Neuronal stem cell (in vitro differentiated cells): ENCODE measurements at regions not wholly inside any gene's neighbourhood (a gene's known extent, or its start where the extent isn't known, plus 50 kb on each side); places are given as distances from the start of the nearest gene placed in this dataset.

Experiments
- DNase-seq: peaks from one replicate; pipeline ENCODE4 v3.0.0-alpha.2; 2013; ENCODE audit warnings: low spot score
- H2AFZ ChIP-seq: one replicate; pipeline ENCODE4 v1.6.1; 2013; ENCODE audit warnings: mild to moderate bottlenecking, low read length, inconsistent platforms
- H2AK5ac ChIP-seq: 2 replicates; pipeline ENCODE4 v1.6.1; 2013; ENCODE audit warnings: low read depth, mild to moderate bottlenecking, inconsistent platforms, low read length, moderate library complexity, mixed read lengths
- H2BK120ac ChIP-seq: 2 replicates; pipeline ENCODE4 v1.6.1; 2013; ENCODE audit warnings: low read depth, mild to moderate bottlenecking, inconsistent platforms, low read length, moderate library complexity, mixed read lengths
- H2BK12ac ChIP-seq: one replicate; pipeline ENCODE4 v1.6.1; 2013; ENCODE audit warnings: low read length, inconsistent platforms
- H2BK15ac ChIP-seq: 2 replicates; pipeline ENCODE4 v1.6.1; 2013; ENCODE audit warnings: mild to moderate bottlenecking, low read length, inconsistent platforms, mixed read lengths
- H2BK5ac ChIP-seq: one replicate; pipeline ENCODE4 v1.6.1; 2013; ENCODE audit warnings: inconsistent platforms, mild to moderate bottlenecking, low read length, moderate library complexity
- H3K14ac ChIP-seq: one replicate; pipeline ENCODE4 v1.6.1; 2013; ENCODE audit warnings: low read length, inconsistent platforms
- H3K18ac ChIP-seq: 2 replicates; pipeline ENCODE4 v1.6.1; 2013; ENCODE audit warnings: low read length, inconsistent platforms
- H3K23ac ChIP-seq: 2 replicates; pipeline ENCODE4 v1.6.1; 2013; ENCODE audit warnings: low read depth, mild to moderate bottlenecking, mixed read lengths, low read length, inconsistent platforms; ENCODE audit not compliant: poor library complexity
- H3K27ac ChIP-seq: replicated peaks from 3 replicates; pipeline ENCODE4 v1.5.1; 2013; ENCODE audit warnings: low read length, inconsistent platforms
- H3K27me3 ChIP-seq, 3 experiments: 2 replicates each; pipeline ENCODE4 v1.6.1; 2013; ENCODE audit warnings: low read length in 3 of 3, mild to moderate bottlenecking in 2 of 3, inconsistent platforms in 1 of 3, low read depth in 1 of 3, mixed read lengths in 1 of 3, moderate library complexity in 1 of 3; ENCODE audit not compliant: control insufficient read depth in 3 of 3, insufficient read depth in 3 of 3
- H3K36me3 ChIP-seq, 2 donors: replicated peaks in 1 of 2; 2 replicates each; pipeline ENCODE4 v1.6.1; 2013; ENCODE audit warnings: low read length in 2 of 2; ENCODE audit not compliant: control insufficient read depth in 2 of 2, insufficient read depth in 2 of 2
- H3K4ac ChIP-seq: 2 replicates; pipeline ENCODE4 v1.6.1; 2013; ENCODE audit warnings: inconsistent platforms, mild to moderate bottlenecking, low read length, moderate library complexity
- H3K4me1 ChIP-seq, 2 donors: 1 replicate in 1 of 2; 2 replicates in 1 of 2; pipeline ENCODE4 v1.6.1; 2013; ENCODE audit warnings: low read length in 2 of 2, low read depth in 1 of 2; ENCODE audit not compliant: control insufficient read depth in 2 of 2, insufficient read depth in 1 of 2
- H3K4me2 ChIP-seq: one replicate; pipeline ENCODE4 v1.6.1; 2013; ENCODE audit warnings: mild to moderate bottlenecking, low read length, inconsistent platforms; ENCODE audit not compliant: insufficient read depth, poor library complexity, severe bottlenecking
- H3K4me3 ChIP-seq, 2 donors: 2 replicates each; pipeline ENCODE4 v1.5.1; 2013; ENCODE audit warnings: low read length in 2 of 2, mild to moderate bottlenecking in 2 of 2, inconsistent platforms in 1 of 2, moderate library complexity in 1 of 2
- H3K79me1 ChIP-seq: one replicate; pipeline ENCODE4 v1.6.1; 2013; ENCODE audit warnings: low read depth, mild to moderate bottlenecking, inconsistent platforms, low read length, moderate library complexity
- H3K9ac ChIP-seq: one replicate; pipeline ENCODE4 v1.6.1; 2013; ENCODE audit warnings: mild to moderate bottlenecking, low read depth, low read length, inconsistent platforms; ENCODE audit not compliant: poor library complexity
- H3K9me3 ChIP-seq, 2 donors: replicated peaks in 1 of 2; 2 replicates each; pipeline versions ENCODE3 to v1.6.1; 2013; ENCODE audit warnings: low read length in 2 of 2, mild to moderate bottlenecking in 2 of 2, inconsistent platforms in 1 of 2, low read depth in 1 of 2, mixed read lengths in 1 of 2, moderate library complexity in 1 of 2; ENCODE audit not compliant: control insufficient read depth in 2 of 2, insufficient read depth in 1 of 2
- H4K8ac ChIP-seq: one replicate; pipeline ENCODE4 v1.6.1; 2013; ENCODE audit warnings: low read depth, mild to moderate bottlenecking, inconsistent platforms, low read length, moderate library complexity
- H4K91ac ChIP-seq: one replicate; pipeline ENCODE4 v1.6.1; 2013; ENCODE audit warnings: low read length, low read depth, mild to moderate bottlenecking, inconsistent platforms; ENCODE audit not compliant: poor library complexity
- WGBS, 2 donors: extraction: QIAGEN DNeasy Blood & Tissue Kit; methylation state at CpG; one replicate each; pipeline ENCODE4 v1.1.7; 2013; ENCODE audit warnings: missing lambda C conversion rate in 2 of 2, mixed read lengths in 1 of 2; ENCODE audit not compliant: insufficient read length in 2 of 2, insufficient replicate concordance in 1 of 2; ENCODE audit errors: extremely low coverage in 2 of 2; 5-methylcytosine and 5-hydroxymethylcytosine counted together

- H3K36me3 ChIP-seq, result no peaks in the 10 kb centered on the region
- H2BK15ac ChIP-seq, result no peak overlapping the region
- H2BK12ac ChIP-seq, result no peak overlapping the region
- H3K9me3 ChIP-seq, result no peaks in the 10 kb centered on the region
- no peak overlapping the region for H2AFZ ChIP-seq
- WGBS, 2 donors, result no CpG with 5 or more reads among the region's 4 CpGs
- no peak for DNase-seq
- H3K18ac ChIP-seq, result no peak overlapping the region
- no peak overlapping the region for H4K8ac ChIP-seq
- H3K9ac ChIP-seq, result no peak overlapping the region
- no peak overlapping the region for H3K4me2 ChIP-seq
- no peak overlapping the region for H3K4ac ChIP-seq
- H3K27me3 ChIP-seq, result no peaks in the 10 kb centered on the region
- no peak overlapping the region for H3K4me3 ChIP-seq
- H3K79me1 ChIP-seq, result no peaks in the 10 kb centered on the region
- H3K23ac ChIP-seq, result no peak overlapping the region
- no peak overlapping the region for H3K27ac ChIP-seq
- no peak overlapping the region for H4K91ac ChIP-seq
- H3K14ac ChIP-seq, result no peak overlapping the region
- H2AK5ac ChIP-seq, result no peak overlapping the region
- no peaks in the 10 kb centered on the region for H3K4me1 ChIP-seq
- no peak overlapping the region for H2BK5ac ChIP-seq
- no peak overlapping the region for H2BK120ac ChIP-seq
These were observed 216.6 kb upstream of the INTU start for GRCh38 chr4:127416115-127416514.

GRCh38 chr4:127417885-127418535 lies 214.7 kb upstream of the INTU start:
- no peak overlapping the region for H3K9ac ChIP-seq
- no peaks in the 10 kb centered on the region for H3K79me1 ChIP-seq
- no peak for DNase-seq
- H3K36me3 ChIP-seq, result no peaks in the 10 kb centered on the region
- no peak overlapping the region for H2BK120ac ChIP-seq
- no peak overlapping the region for H2BK12ac ChIP-seq
- H4K8ac ChIP-seq, result no peak overlapping the region
- no peaks in the 10 kb centered on the region for H3K27me3 ChIP-seq
- H2AK5ac ChIP-seq, result no peak overlapping the region
- H3K9me3 ChIP-seq, result no peaks in the 10 kb centered on the region
- H3K4me3 ChIP-seq, result no peak overlapping the region
- H2BK5ac ChIP-seq, result no peak overlapping the region
- H3K14ac ChIP-seq, result no peak overlapping the region
- no peaks in the 10 kb centered on the region for H3K4me1 ChIP-seq
- H2AFZ ChIP-seq, result no peak overlapping the region
- H3K27ac ChIP-seq, result no peak overlapping the region
- no peak overlapping the region for H3K4ac ChIP-seq
- H3K4me2 ChIP-seq, result no peak overlapping the region
- no CpG with 5 or more reads among the region's 3 CpGs for WGBS, 2 donors
- H4K91ac ChIP-seq, result no peak overlapping the region
- H2BK15ac ChIP-seq, result no peak overlapping the region
- no peak overlapping the region for H3K23ac ChIP-seq
- no peak overlapping the region for H3K18ac ChIP-seq

DNA sequence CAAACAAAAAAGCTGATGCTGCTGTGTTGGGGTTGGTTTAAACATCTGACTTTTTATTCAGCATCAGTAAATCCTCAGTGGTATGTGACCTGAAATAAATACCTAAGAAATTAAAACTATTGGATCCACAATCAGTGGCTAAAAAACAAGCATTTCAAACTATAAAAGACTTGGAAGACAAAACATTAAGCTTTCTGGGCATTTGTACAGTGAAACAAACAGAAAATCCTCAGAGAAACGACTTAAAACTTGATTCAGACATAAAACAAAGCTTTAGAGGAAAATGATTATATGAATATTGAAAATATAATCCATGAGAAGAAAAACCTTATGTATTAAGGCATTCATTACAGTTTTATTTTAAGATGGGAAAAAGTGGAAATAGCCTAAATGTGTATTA lies 213.3 kb upstream of the INTU start:
- no peaks in the 10 kb centered on the region for H3K79me1 ChIP-seq
- no peak overlapping the region for H2AK5ac ChIP-seq
- H3K27ac ChIP-seq, result no peak overlapping the region
- H4K91ac ChIP-seq, result no peak overlapping the region
- H3K4me2 ChIP-seq, result no peak overlapping the region
- no peaks in the 10 kb centered on the region for H3K4me1 ChIP-seq
- no peak overlapping the region for H2AFZ ChIP-seq
- DNase-seq, result no peak
- H2BK5ac ChIP-seq, result no peak overlapping the region
- no peaks in the 10 kb centered on the region for H3K9me3 ChIP-seq
- no peak overlapping the region for H3K14ac ChIP-seq
- H3K18ac ChIP-seq, result no peak overlapping the region
- no CpG with 5 or more reads among the region's 1 CpG for WGBS, 2 donors
- H2BK12ac ChIP-seq, result no peak overlapping the region
- H3K23ac ChIP-seq, result no peak overlapping the region
- no peak overlapping the region for H2BK120ac ChIP-seq
- H3K4me3 ChIP-seq, result no peak overlapping the region
- no peak overlapping the region for H4K8ac ChIP-seq
- no peaks in the 10 kb centered on the region for H3K36me3 ChIP-seq
- H2BK15ac ChIP-seq, result no peak overlapping the region
- no peaks in the 10 kb centered on the region for H3K27me3 ChIP-seq
- H3K9ac ChIP-seq, result no peak overlapping the region
- no peak overlapping the region for H3K4ac ChIP-seq

DNA sequence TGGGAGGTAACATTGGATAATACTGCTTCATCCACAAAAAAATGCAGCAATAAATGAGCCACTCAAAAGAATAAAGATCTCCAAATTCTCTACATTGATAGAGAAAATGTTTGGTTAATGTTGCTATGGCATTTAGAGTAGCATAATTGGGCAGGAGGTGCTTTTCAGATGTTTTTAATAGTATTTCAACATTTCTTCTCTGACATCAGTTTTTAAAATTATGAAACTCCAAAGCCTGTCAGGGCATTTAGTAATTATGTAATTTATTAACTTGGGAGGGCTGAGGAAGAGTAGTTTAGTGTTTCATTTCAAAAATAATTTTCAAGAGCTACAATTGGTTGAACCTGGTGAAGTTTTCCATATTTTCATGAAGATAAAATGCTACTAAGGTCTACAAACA lies 211.3 kb upstream of the INTU start:
- no peak overlapping the region for H3K23ac ChIP-seq
- no peak for DNase-seq

More for the DNA sequence above, 211.3 kb upstream of the INTU start:
- Histone ChIP-seq H2BK120ac (no peak overlapping the region), H3K79me1 (no peaks in the 10 kb centered on the region), H3K27ac (no peak overlapping the region), H3K4ac (no peak overlapping the region), H4K91ac (no peak overlapping the region), H2AFZ (no peak overlapping the region), H3K36me3 (no peaks in the 10 kb centered on the region), H3K4me3 (no peak overlapping the region), H3K14ac (no peak overlapping the region), H3K9me3 (no peaks in the 10 kb centered on the region), H3K4me2 (no peak overlapping the region), H2AK5ac (no peak overlapping the region), H3K27me3 (no peaks in the 10 kb centered on the region), H4K8ac (no peak overlapping the region), H3K18ac (no peak overlapping the region), H3K9ac (no peak overlapping the region), H3K4me1 (no peaks in the 10 kb centered on the region), H2BK5ac (no peak overlapping the region), H2BK15ac (no peak overlapping the region), H2BK12ac (no peak overlapping the region)
